GM12891 (cell line): ENCODE measurements at regions not wholly inside any gene's neighbourhood (a gene's known extent, or its start where the extent isn't known, plus 50 kb on each side); places are given as distances from the start of the nearest gene placed in this dataset.

Experiments used
- PAX5 ChIP-seq: IDR thresholded peaks from 2 replicates; pipeline ENCODE4 v1.6.1; 2011; ENCODE audit warnings: low read length, moderate library complexity, mild to moderate bottlenecking; ENCODE audit not compliant: insufficient read depth, severe bottlenecking
- POLR2A ChIP-seq: IDR thresholded peaks from 2 replicates; pipeline ENCODE4 v1.6.1; 2011; ENCODE audit warnings: low read depth, low read length, control low read depth
- POLR2AphosphoS5 ChIP-seq: IDR thresholded peaks from 2 replicates; pipeline ENCODE4 v1.6.1; 2011; ENCODE audit warnings: low read depth, low read length, control low read depth
- POU2F2 ChIP-seq: IDR thresholded peaks from 2 replicates; pipeline ENCODE4 v1.6.1; 2011; ENCODE audit warnings: low read depth, mild to moderate bottlenecking, control low read depth, low read length, moderate library complexity
- SPI1 ChIP-seq: IDR thresholded peaks from 2 replicates; pipeline ENCODE4 v1.6.1; 2011; ENCODE audit warnings: low read depth, low read length, control low read depth
- TAF1 ChIP-seq: IDR thresholded peaks from 2 replicates; pipeline ENCODE4 v1.6.1; 2011; ENCODE audit warnings: low read depth, low read length, control low read depth

GRCh38 chr2:78418021-78418420 lies 607.5 kb upstream of the REG3G start:
- TF ChIP-seq POLR2AphosphoS5 = no peak
- TF ChIP-seq POLR2A = no peak
- no peak for TF ChIP-seq TAF1
- TF ChIP-seq SPI1 = no peak
- no peak for TF ChIP-seq PAX5
- no peak for TF ChIP-seq POU2F2
